Ishikawa (cell line): ENCODE measurements at regions not wholly inside any gene's neighbourhood (a gene's known extent, or its start where the extent isn't known, plus 50 kb on each side); places are given as distances from the start of the nearest gene placed in this dataset.

Experiments used
- CEBPB ChIP-seq: IDR thresholded peaks from 2 replicates; pipeline ENCODE4 v1.6.1; 2012
- CREB1 ChIP-seq: IDR thresholded peaks from 2 replicates; pipeline ENCODE4 v1.6.1; 2012; ENCODE audit warnings: low read depth
- EGR1 ChIP-seq: IDR thresholded peaks from 2 replicates; pipeline ENCODE4 v1.6.1; 2012
- EP300 ChIP-seq: IDR thresholded peaks from 2 replicates; pipeline ENCODE4 v1.6.1; 2012; ENCODE audit warnings: borderline replicate concordance
- FOXM1 ChIP-seq: IDR thresholded peaks from 2 replicates; pipeline ENCODE4 v1.6.1; 2012; ENCODE audit warnings: low read depth, borderline replicate concordance
- MAX ChIP-seq: IDR thresholded peaks from 2 replicates; pipeline ENCODE4 v1.6.1; 2012
- RAD21 ChIP-seq: IDR thresholded peaks from 2 replicates; pipeline ENCODE4 v1.6.1; 2012; ENCODE audit warnings: low read depth
- REST ChIP-seq: IDR thresholded peaks from 2 replicates; pipeline ENCODE4 v1.6.1; 2012; ENCODE audit warnings: low read depth, mild to moderate bottlenecking
- TAF1 ChIP-seq: IDR thresholded peaks from 2 replicates; pipeline ENCODE4 v1.6.1; 2012; ENCODE audit warnings: low read depth, mild to moderate bottlenecking
- TCF12 ChIP-seq: IDR thresholded peaks from 2 replicates; pipeline ENCODE4 v1.6.1; 2012; ENCODE audit warnings: low read depth
- YY1 ChIP-seq: IDR thresholded peaks from 2 replicates; pipeline ENCODE4 v1.6.1; 2012; ENCODE audit warnings: low read depth

DNA sequence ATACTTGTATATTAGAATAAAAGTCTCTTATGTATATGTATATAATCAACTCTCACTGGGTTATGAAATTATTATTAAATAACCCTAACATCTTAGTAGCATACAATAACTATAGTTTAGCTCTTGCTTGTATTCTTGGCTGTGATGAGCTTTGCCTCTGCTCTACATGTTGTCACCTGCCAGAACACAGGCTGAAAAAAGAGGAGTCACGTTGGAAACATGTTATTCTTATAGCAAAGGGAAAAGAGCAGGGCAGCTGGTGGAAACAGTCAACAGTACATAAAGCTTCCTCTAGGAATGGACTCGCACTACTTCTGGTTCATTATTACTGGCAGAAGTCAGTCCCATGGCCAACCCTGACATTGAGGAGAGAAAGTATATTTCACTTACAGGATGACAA is 362.0 kb upstream of the KYNU start:
- no peak for TF ChIP-seq YY1
- TF ChIP-seq TCF12 = no peak
- no peak for TF ChIP-seq EP300
- TF ChIP-seq CEBPB = no peak
- no peak for TF ChIP-seq REST
- no peak for TF ChIP-seq RAD21
- TF ChIP-seq FOXM1 = no peak
- TF ChIP-seq EGR1 = no peak
- TF ChIP-seq CREB1 = no peak
- no peak for TF ChIP-seq TAF1
- no peak for TF ChIP-seq MAX
